ENCODE measurements at regions not wholly inside any gene's neighbourhood (a gene's known extent, or its start where the extent isn't known, plus 50 kb on each side); places are given as distances from the start of the nearest gene placed in this dataset.

- no peak for TF ChIP-seq TAF1 (IDR thresholded peaks at IDR 0.05; ENCODE audit: low read depth)
- TF ChIP-seq, protein P1, sequence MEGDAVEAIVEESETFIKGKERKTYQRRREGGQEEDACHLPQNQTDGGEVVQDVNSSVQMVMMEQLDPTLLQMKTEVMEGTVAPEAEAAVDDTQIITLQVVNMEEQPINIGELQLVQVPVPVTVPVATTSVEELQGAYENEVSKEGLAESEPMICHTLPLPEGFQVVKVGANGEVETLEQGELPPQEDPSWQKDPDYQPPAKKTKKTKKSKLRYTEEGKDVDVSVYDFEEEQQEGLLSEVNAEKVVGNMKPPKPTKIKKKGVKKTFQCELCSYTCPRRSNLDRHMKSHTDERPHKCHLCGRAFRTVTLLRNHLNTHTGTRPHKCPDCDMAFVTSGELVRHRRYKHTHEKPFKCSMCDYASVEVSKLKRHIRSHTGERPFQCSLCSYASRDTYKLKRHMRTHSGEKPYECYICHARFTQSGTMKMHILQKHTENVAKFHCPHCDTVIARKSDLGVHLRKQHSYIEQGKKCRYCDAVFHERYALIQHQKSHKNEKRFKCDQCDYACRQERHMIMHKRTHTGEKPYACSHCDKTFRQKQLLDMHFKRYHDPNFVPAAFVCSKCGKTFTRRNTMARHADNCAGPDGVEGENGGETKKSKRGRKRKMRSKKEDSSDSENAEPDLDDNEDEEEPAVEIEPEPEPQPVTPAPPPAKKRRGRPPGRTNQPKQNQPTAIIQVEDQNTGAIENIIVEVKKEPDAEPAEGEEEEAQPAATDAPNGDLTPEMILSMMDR (IDR thresholded peaks at IDR 0.05; ENCODE audit: poor library complexity, severe bottlenecking): no peak
- no peak for TF ChIP-seq EP300 (conservative IDR thresholded peaks at IDR 0.05; ENCODE audit: poor library complexity, severe bottlenecking)
- no peak for TF ChIP-seq POLR2AphosphoS5 (IDR thresholded peaks at IDR 0.05)
- no peak for TF ChIP-seq EZH2 (IDR thresholded peaks at IDR 0.05; ENCODE audit: borderline replicate concordance, insufficient read depth, low read length, poor library complexity, severe bottlenecking)
- no peak for TF ChIP-seq SMC3 (conservative IDR thresholded peaks at IDR 0.05; ENCODE audit: poor library complexity)
- TF ChIP-seq, protein P2, sequence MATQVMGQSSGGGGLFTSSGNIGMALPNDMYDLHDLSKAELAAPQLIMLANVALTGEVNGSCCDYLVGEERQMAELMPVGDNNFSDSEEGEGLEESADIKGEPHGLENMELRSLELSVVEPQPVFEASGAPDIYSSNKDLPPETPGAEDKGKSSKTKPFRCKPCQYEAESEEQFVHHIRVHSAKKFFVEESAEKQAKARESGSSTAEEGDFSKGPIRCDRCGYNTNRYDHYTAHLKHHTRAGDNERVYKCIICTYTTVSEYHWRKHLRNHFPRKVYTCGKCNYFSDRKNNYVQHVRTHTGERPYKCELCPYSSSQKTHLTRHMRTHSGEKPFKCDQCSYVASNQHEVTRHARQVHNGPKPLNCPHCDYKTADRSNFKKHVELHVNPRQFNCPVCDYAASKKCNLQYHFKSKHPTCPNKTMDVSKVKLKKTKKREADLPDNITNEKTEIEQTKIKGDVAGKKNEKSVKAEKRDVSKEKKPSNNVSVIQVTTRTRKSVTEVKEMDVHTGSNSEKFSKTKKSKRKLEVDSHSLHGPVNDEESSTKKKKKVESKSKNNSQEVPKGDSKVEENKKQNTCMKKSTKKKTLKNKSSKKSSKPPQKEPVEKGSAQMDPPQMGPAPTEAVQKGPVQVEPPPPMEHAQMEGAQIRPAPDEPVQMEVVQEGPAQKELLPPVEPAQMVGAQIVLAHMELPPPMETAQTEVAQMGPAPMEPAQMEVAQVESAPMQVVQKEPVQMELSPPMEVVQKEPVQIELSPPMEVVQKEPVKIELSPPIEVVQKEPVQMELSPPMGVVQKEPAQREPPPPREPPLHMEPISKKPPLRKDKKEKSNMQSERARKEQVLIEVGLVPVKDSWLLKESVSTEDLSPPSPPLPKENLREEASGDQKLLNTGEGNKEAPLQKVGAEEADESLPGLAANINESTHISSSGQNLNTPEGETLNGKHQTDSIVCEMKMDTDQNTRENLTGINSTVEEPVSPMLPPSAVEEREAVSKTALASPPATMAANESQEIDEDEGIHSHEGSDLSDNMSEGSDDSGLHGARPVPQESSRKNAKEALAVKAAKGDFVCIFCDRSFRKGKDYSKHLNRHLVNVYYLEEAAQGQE (IDR thresholded peaks at IDR 0.05; ENCODE audit: borderline replicate concordance): no peak
These were observed 238.7 kb downstream of the BMP7 start for GRCh38 chr20:57027777-57028176.
